H9 (cell line): ENCODE measurements at regions not wholly inside any gene's neighbourhood (a gene's known extent, or its start where the extent isn't known, plus 50 kb on each side); places are given as distances from the start of the nearest gene placed in this dataset.

Experiments
- DNase-seq: peaks from one replicate; pipeline ENCODE4 v3.0.0-alpha.2; 2017
- H2AFZ ChIP-seq: one replicate; pipeline ENCODE4 v1.6.1; 2013; ENCODE audit warnings: mild to moderate bottlenecking, low read length, control low read depth, moderate library complexity
- H2AK5ac ChIP-seq: 2 replicates; pipeline ENCODE4 v1.6.1; 2013; ENCODE audit warnings: low read length, control low read depth, mixed read lengths; ENCODE audit not compliant: insufficient read length
- H2BK120ac ChIP-seq: one replicate; pipeline ENCODE4 v1.6.1; 2013; ENCODE audit warnings: low read depth, mild to moderate bottlenecking, low read length, control low read depth, inconsistent platforms; ENCODE audit not compliant: poor library complexity, severe bottlenecking
- H2BK12ac ChIP-seq: 2 replicates; pipeline ENCODE4 v1.6.1; 2013; ENCODE audit warnings: low read length, control low read depth, mixed read lengths, low read depth; ENCODE audit not compliant: insufficient read length
- H2BK15ac ChIP-seq: 2 replicates; pipeline ENCODE4 v1.6.1; 2013; ENCODE audit warnings: low read depth, low read length, control low read depth
- H2BK20ac ChIP-seq: one replicate; pipeline ENCODE4 v1.6.1; 2013; ENCODE audit warnings: low read depth, mild to moderate bottlenecking, low read length, control low read depth, inconsistent platforms; ENCODE audit not compliant: poor library complexity, severe bottlenecking
- H2BK5ac ChIP-seq: 2 replicates; pipeline ENCODE4 v1.6.1; 2013; ENCODE audit warnings: low read length, control low read depth, mixed read lengths; ENCODE audit not compliant: insufficient read length
- H3K14ac ChIP-seq: 2 replicates; pipeline ENCODE4 v1.6.1; 2013; ENCODE audit warnings: low read length, control low read depth; ENCODE audit not compliant: insufficient read depth
- H3K18ac ChIP-seq: 2 replicates; pipeline ENCODE4 v1.6.1; 2013; ENCODE audit warnings: low read depth, mild to moderate bottlenecking, mixed read lengths, low read length, control low read depth; ENCODE audit not compliant: insufficient read length
- H3K23ac ChIP-seq: 2 replicates; pipeline ENCODE4 v1.6.1; 2013; ENCODE audit warnings: low read length, control low read depth, mixed read lengths, low read depth; ENCODE audit not compliant: insufficient read length
- H3K23me2 ChIP-seq: 2 replicates; pipeline ENCODE4 v1.6.1; 2013; ENCODE audit warnings: low read depth, mild to moderate bottlenecking, mixed read lengths, low read length, control low read depth; ENCODE audit not compliant: insufficient read length, poor library complexity, severe bottlenecking
- H3K27ac ChIP-seq: 2 replicates; pipeline ENCODE4 v1.5.1; 2013; ENCODE audit warnings: low read length, control low read depth, mixed read lengths, low read depth; ENCODE audit not compliant: insufficient read length
- H3K27me3 ChIP-seq: 2 replicates; pipeline ENCODE4 v1.6.1; 2013; ENCODE audit warnings: low read length, control low read depth, inconsistent platforms; ENCODE audit not compliant: insufficient read depth
- H3K4ac ChIP-seq: 2 replicates; pipeline ENCODE4 v1.6.1; 2013; ENCODE audit warnings: low read depth, mild to moderate bottlenecking, control low read depth, inconsistent platforms, low read length, moderate library complexity
- H3K4me1 ChIP-seq: 2 replicates; pipeline ENCODE4 v1.6.1; 2013; ENCODE audit warnings: low read length, control low read depth, inconsistent platforms; ENCODE audit not compliant: insufficient read depth
- H3K4me2 ChIP-seq: 2 replicates; pipeline ENCODE4 v1.6.1; 2013; ENCODE audit warnings: low read length, control low read depth, mixed read lengths; ENCODE audit not compliant: insufficient read length, insufficient read depth
- H3K56ac ChIP-seq: 2 replicates; pipeline ENCODE4 v1.6.1; 2013; ENCODE audit warnings: low read depth, mild to moderate bottlenecking, mixed read lengths, low read length, control low read depth; ENCODE audit not compliant: insufficient read length
- H3K79me1 ChIP-seq: 2 replicates; pipeline ENCODE4 v1.6.1; 2013; ENCODE audit warnings: low read depth, mild to moderate bottlenecking, moderate library complexity, low read length, control low read depth, inconsistent platforms; ENCODE audit not compliant: insufficient read depth, poor library complexity, severe bottlenecking
- H3K79me2 ChIP-seq: 2 replicates; pipeline ENCODE4 v1.6.1; 2013; ENCODE audit warnings: low read length, control low read depth, inconsistent platforms; ENCODE audit not compliant: insufficient read depth
- H3K9ac ChIP-seq: 2 replicates; pipeline ENCODE4 v1.6.1; 2013; ENCODE audit warnings: low read length, control low read depth, mixed read lengths; ENCODE audit not compliant: insufficient read length; ENCODE audit errors: extremely low read depth
- H3K9me3 ChIP-seq: one replicate; pipeline ENCODE4 v1.6.1; 2013; ENCODE audit warnings: low read depth, low read length, inconsistent platforms; ENCODE audit not compliant: control insufficient read depth
- H3T11ph ChIP-seq: one replicate; pipeline ENCODE4 v1.6.1; 2013; ENCODE audit warnings: mild to moderate bottlenecking, low read length, control low read depth, inconsistent platforms
- H4K20me1 ChIP-seq: one replicate; pipeline ENCODE4 v1.6.1; 2013; ENCODE audit not compliant: control insufficient read depth, insufficient read length, insufficient read depth
- H4K5ac ChIP-seq: 2 replicates; pipeline ENCODE4 v1.6.1; 2013; ENCODE audit warnings: low read depth, mild to moderate bottlenecking, mixed read lengths, low read length, control low read depth; ENCODE audit not compliant: insufficient read length
- H4K8ac ChIP-seq: replicated peaks from 2 replicates; pipeline ENCODE4 v1.6.1; 2013; ENCODE audit warnings: low read length, control low read depth, mixed read lengths, low read depth; ENCODE audit not compliant: insufficient read length
- H4K91ac ChIP-seq: 2 replicates; pipeline ENCODE4 v1.6.1; 2013; ENCODE audit warnings: low read depth, mild to moderate bottlenecking, moderate library complexity, mixed read lengths, low read length, control low read depth; ENCODE audit not compliant: insufficient read length
- H3K27ac Mint-ChIP-seq, 3 experiments: 2 replicates in 2 of 3; 3 replicates in 1 of 3; pipeline ENCODE4 v1.8.0; 2020 to 2021; ENCODE audit warnings: mixed read lengths in 3 of 3, mild to moderate bottlenecking in 1 of 3, moderate library complexity in 1 of 3
- H3K27me3 Mint-ChIP-seq: 2 replicates; pipeline ENCODE4 v1.8.0; 2021; ENCODE audit warnings: low read depth, mild to moderate bottlenecking, moderate library complexity, mixed read lengths
- H3K36me3 Mint-ChIP-seq, 3 experiments: 2 replicates in 2 of 3; 3 replicates in 1 of 3; pipeline ENCODE4 v1.8.0; 2020 to 2021; ENCODE audit warnings: low read depth in 3 of 3, mixed read lengths in 3 of 3; ENCODE audit not compliant: insufficient read depth in 1 of 3
- H3K4me1 Mint-ChIP-seq, 2 experiments: 2 replicates each; pipeline ENCODE4 v1.8.0; 2020; ENCODE audit warnings: mixed read lengths in 2 of 2
- H3K4me3 Mint-ChIP-seq, 2 experiments: 2 replicates in 1 of 2; 3 replicates in 1 of 2; pipeline ENCODE4 v1.8.0; 2020 to 2021; ENCODE audit warnings: mild to moderate bottlenecking in 2 of 2, mixed read lengths in 2 of 2, moderate library complexity in 1 of 2
- H3K9me3 Mint-ChIP-seq, 2 experiments: 2 replicates in 1 of 2; 3 replicates in 1 of 2; pipeline ENCODE4 v1.8.0; 2020; ENCODE audit warnings: mild to moderate bottlenecking in 2 of 2, mixed read lengths in 2 of 2, moderate library complexity in 1 of 2
- CTCF ChIP-seq: fragments of 200-600 bp; sonication (generic); conservative IDR thresholded peaks from 3 replicates; pipeline ENCODE4 v1.8.0; 2021; ENCODE audit warnings: antibody characterized with exemption, mild to moderate bottlenecking
- WGBS: extraction: QIAGEN DNeasy Blood & Tissue Kit; methylation state at CpG from one replicate; pipeline ENCODE4 v1.1.7; 2013; ENCODE audit warnings: missing lambda C conversion rate, low lambda C conversion rate, mixed read lengths; ENCODE audit not compliant: insufficient read length; ENCODE audit errors: extremely low coverage; 5-methylcytosine and 5-hydroxymethylcytosine counted together

- Mint-ChIP-seq H3K4me3 (no peak overlapping the region), H3K36me3 (peaks cover 8 to 21% (median 13%) of the 10 kb centered on the region in 3 experiments), H3K4me1 (no peaks in the 10 kb centered on the region), H3K9me3 (peaks cover 89 to 94% of the 10 kb centered on the region in 2 experiments), H3K27ac (no peak overlapping the region), H3K27me3 (peaks cover 6% of the 10 kb centered on the region; the same call in 1 of the 2 replicates)
- Histone ChIP-seq H2AFZ (no peak overlapping the region), H2AK5ac (no peak overlapping the region), H3K27me3 (no peaks in the 10 kb centered on the region), H4K91ac (no peak overlapping the region), H4K20me1 (no peaks in the 10 kb centered on the region), H4K5ac (no peak overlapping the region), H3K4me2 (no peak overlapping the region), H4K8ac (no peak overlapping the region), H3K14ac (no peak overlapping the region), H3K23ac (no peak overlapping the region), H3K4me1 (no peaks in the 10 kb centered on the region), H3K4ac (no peak overlapping the region), H2BK5ac (no peak overlapping the region), H2BK12ac (no peak overlapping the region), H2BK20ac (no peak overlapping the region), H3K79me2 (no peaks in the 10 kb centered on the region), H2BK120ac (no peak overlapping the region), H2BK15ac (no peak overlapping the region), H3K56ac (no peak overlapping the region), H3T11ph (no peak overlapping the region), H3K27ac (no peak overlapping the region), H3K9me3 (peaks cover 77% of the 10 kb centered on the region), H3K23me2 (no peaks in the 10 kb centered on the region), H3K18ac (no peak overlapping the region), H3K9ac (no peak overlapping the region), H3K79me1 (no peaks in the 10 kb centered on the region)
- TF ChIP-seq CTCF = no peak
- DNase-seq = no peak
- no CpG with 5 or more reads among the region's 2 CpGs for WGBS
Measured at GRCh38 chr19:23065306-23065705, 51.5 kb upstream of the ZNF730 start.
